Smooth muscle cell (in vitro differentiated cells): ENCODE measurements at regions not wholly inside any gene's neighbourhood (a gene's known extent, or its start where the extent isn't known, plus 50 kb on each side); places are given as distances from the start of the nearest gene placed in this dataset.

Source experiments
- DNase-seq: peaks from one replicate; lab custom pipeline; 2025; ENCODE audit not compliant: unreplicated experiment; lab: John Stamatoyannopoulos, UW
- H2AFZ ChIP-seq: fragments of 200-600 bp; sonication (generic); 2 replicates; pipeline ENCODE4 v1.6.0; 2016; ENCODE audit warnings: antibody characterized with exemption, low read depth, mild to moderate bottlenecking
- H3F3A ChIP-seq: fragments of 200-600 bp; sonication (generic); 2 replicates; pipeline ENCODE4 v1.6.0; 2017; ENCODE audit warnings: antibody characterized with exemption, low read depth
- H3K27ac ChIP-seq: fragments of 200-600 bp; sonication (generic); 2 replicates; pipeline ENCODE4 v1.5.1; 2016; ENCODE audit warnings: low read depth, mild to moderate bottlenecking
- H3K27me3 ChIP-seq: fragments of 200-600 bp; sonication (generic); 2 replicates; pipeline ENCODE4 v1.6.1; 2016; ENCODE audit warnings: low read depth, mild to moderate bottlenecking
- H3K36me3 ChIP-seq: fragments of 200-600 bp; sonication (generic); 2 replicates; pipeline ENCODE4 v1.5.1; 2016; ENCODE audit warnings: low read depth
- H3K4me1 ChIP-seq: fragments of 200-600 bp; sonication (generic); 2 replicates; pipeline ENCODE4 v1.5.1; 2016; ENCODE audit warnings: low read depth
- H3K4me2 ChIP-seq: fragments of 200-600 bp; sonication (generic); 2 replicates; pipeline ENCODE4 v1.6.0; 2016; ENCODE audit warnings: mild to moderate bottlenecking
- H3K4me3 ChIP-seq: fragments of 200-600 bp; sonication (generic); 2 replicates; pipeline ENCODE4 v1.5.1; 2016; ENCODE audit warnings: mild to moderate bottlenecking
- H3K79me2 ChIP-seq: fragments of 200-600 bp; sonication (generic); 2 replicates; pipeline ENCODE4 v1.6.0; 2016; ENCODE audit warnings: low read depth, mild to moderate bottlenecking
- H3K9ac ChIP-seq: fragments of 200-600 bp; sonication (generic); 2 replicates; pipeline ENCODE4 v1.6.0; 2016; ENCODE audit warnings: low read depth
- H3K9me3 ChIP-seq: fragments of 200-600 bp; sonication (generic); replicated peaks from 2 replicates; pipeline ENCODE4 v1.5.1; 2016; ENCODE audit warnings: low read depth
- H4K20me1 ChIP-seq: fragments of 200-600 bp; sonication (generic); 2 replicates; pipeline ENCODE4 v1.6.0; 2016; ENCODE audit warnings: low read depth
- WGBS: methylation state at CpG from one replicate; pipeline ENCODE4 v1.1.7; 2016; ENCODE audit warnings: low lambda C conversion rate; 5-methylcytosine and 5-hydroxymethylcytosine counted together
- TF ChIP-seq, protein P1 (sequence below): fragments of 200-600 bp; sonication (generic); IDR thresholded peaks from 2 replicates; pipeline ENCODE4 v1.5.1; 2017; ENCODE audit warnings: borderline replicate concordance, mild to moderate bottlenecking, antibody characterized with exemption; ENCODE audit not compliant: insufficient read depth, poor library complexity, severe bottlenecking

DNA sequence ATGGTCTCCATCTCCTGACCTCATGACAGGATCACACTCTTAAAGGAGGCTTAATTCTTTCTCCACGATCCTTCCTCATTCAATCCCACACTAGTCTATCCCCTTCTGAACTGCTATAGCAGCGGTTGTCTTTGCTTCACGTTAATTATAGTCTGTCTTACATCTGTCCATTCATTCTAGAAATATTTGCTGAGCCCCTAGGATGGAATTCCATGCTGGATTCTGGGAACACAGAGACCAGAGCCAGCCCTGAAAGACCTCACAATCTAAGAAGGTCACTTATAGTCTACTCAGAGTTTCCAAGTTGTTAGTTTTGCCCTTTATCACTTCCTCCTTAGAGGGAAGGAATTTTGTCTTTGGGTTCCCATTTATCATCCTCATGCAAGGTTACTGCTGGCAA, 193.5 kb downstream of the GAS1 start:
- TF ChIP-seq, protein P1, sequence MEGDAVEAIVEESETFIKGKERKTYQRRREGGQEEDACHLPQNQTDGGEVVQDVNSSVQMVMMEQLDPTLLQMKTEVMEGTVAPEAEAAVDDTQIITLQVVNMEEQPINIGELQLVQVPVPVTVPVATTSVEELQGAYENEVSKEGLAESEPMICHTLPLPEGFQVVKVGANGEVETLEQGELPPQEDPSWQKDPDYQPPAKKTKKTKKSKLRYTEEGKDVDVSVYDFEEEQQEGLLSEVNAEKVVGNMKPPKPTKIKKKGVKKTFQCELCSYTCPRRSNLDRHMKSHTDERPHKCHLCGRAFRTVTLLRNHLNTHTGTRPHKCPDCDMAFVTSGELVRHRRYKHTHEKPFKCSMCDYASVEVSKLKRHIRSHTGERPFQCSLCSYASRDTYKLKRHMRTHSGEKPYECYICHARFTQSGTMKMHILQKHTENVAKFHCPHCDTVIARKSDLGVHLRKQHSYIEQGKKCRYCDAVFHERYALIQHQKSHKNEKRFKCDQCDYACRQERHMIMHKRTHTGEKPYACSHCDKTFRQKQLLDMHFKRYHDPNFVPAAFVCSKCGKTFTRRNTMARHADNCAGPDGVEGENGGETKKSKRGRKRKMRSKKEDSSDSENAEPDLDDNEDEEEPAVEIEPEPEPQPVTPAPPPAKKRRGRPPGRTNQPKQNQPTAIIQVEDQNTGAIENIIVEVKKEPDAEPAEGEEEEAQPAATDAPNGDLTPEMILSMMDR = no peak
- Histone ChIP-seq H3K9me3 (no peaks in the 10 kb centered on the region), H3K4me3 (no peak overlapping the region), H3K79me2 (no peaks in the 10 kb centered on the region), H3K27ac (peak overlapping the region; percentile 25), H4K20me1 (no peaks in the 10 kb centered on the region), H3K4me1 (no peaks in the 10 kb centered on the region), H3F3A (no peaks in the 10 kb centered on the region), H3K9ac (no peak overlapping the region), H3K4me2 (peak overlapping the region; percentile 2), H2AFZ (peak overlapping the region; percentile 15), H3K36me3 (no peaks in the 10 kb centered on the region), H3K27me3 (no peaks in the 10 kb centered on the region)
- no peak for DNase-seq
- 31% methylated on average over 3 of the region's 3 CpGs for WGBS

DNA sequence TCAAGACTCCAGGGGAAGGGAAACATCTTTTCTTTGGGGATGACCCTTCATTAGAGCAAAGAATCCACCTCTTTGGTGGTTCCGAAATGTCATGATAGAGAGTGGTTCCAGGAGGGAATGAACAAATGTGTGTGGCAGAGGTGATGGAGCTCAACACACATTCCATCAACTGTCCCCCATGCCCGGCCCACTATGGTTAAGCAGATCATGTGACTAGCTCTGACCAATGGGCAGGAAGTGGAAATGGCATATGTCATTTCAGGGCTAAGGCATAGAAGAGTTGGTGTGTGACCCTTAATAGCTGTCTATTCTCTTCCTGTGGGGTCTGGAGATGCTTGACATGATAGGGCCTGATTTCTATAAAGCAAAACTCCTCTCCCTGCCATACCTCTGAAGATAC, 194.6 kb downstream of the GAS1 start:
- Histone ChIP-seq H3K4me3 (no peak overlapping the region), H3K9me3 (no peaks in the 10 kb centered on the region), H3K27ac (no peak overlapping the region), H3K4me1 (no peaks in the 10 kb centered on the region), H4K20me1 (no peaks in the 10 kb centered on the region), H3F3A (no peaks in the 10 kb centered on the region), H2AFZ (no peak overlapping the region), H3K4me2 (no peak overlapping the region), H3K27me3 (no peaks in the 10 kb centered on the region), H3K36me3 (no peaks in the 10 kb centered on the region), H3K79me2 (no peaks in the 10 kb centered on the region), H3K9ac (no peak overlapping the region)
- DNase-seq = no peak
- TF ChIP-seq, protein P1 = no peak
- WGBS = 94% methylated on average over 2 of the region's 2 CpGs

DNA sequence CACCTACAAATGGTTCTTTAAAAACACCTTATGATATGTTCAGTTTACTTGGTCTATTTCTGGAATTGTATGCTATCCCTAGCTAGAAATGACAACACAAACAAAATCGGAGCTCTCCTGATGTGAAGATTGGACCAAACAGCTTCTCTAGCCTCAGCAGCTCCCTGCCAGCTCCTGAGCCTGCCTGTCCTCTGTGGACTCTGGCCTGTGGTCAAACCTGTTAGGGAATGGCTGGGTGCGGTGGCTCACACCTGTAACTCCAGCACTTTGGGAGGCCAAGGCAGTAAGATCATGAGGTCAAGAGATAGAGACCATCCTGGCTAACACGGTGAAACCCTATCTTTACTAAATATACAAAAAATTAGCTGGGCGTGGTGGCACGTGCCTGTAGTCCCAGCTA, 195.3 kb downstream of the GAS1 start:
- Histone ChIP-seq H3K4me1 (no peaks in the 10 kb centered on the region), H3K9me3 (no peaks in the 10 kb centered on the region), H3K9ac (no peak overlapping the region), H3K27ac (no peak overlapping the region), H3K79me2 (no peaks in the 10 kb centered on the region), H3K4me2 (no peak overlapping the region), H4K20me1 (no peaks in the 10 kb centered on the region), H3F3A (no peaks in the 10 kb centered on the region), H2AFZ (no peak overlapping the region), H3K36me3 (no peaks in the 10 kb centered on the region), H3K27me3 (no peaks in the 10 kb centered on the region), H3K4me3 (no peak overlapping the region)
- no peak for DNase-seq
- TF ChIP-seq, protein P1 = no peak
- WGBS = 97% methylated on average over 5 of the region's 5 CpGs

DNA sequence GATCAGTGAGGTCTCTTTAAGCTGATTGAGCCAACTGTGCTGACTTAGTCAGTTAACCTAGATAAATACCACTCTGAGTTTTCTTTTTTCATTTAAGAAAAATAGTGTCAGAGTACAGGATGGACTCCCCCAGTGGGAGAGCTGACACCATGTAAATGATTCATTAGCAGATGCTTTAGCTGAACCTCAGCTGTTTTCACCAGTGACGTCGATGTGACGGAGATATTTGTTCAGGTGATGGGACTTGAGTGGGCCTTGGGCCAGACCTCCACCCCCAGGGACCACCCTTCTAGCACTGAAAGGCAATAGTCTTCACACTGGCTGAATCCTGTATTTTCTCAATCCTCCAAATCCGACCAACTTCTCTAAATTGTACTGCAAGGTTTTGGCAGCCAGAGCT, 196.1 kb downstream of the GAS1 start:
- Histone ChIP-seq H3K9me3 (no peaks in the 10 kb centered on the region), H2AFZ (no peak overlapping the region), H4K20me1 (no peaks in the 10 kb centered on the region), H3K4me3 (no peak overlapping the region), H3K4me1 (no peaks in the 10 kb centered on the region), H3K4me2 (no peak overlapping the region), H3F3A (no peaks in the 10 kb centered on the region), H3K27me3 (no peaks in the 10 kb centered on the region), H3K27ac (no peak overlapping the region), H3K9ac (no peak overlapping the region), H3K36me3 (no peaks in the 10 kb centered on the region), H3K79me2 (no peaks in the 10 kb centered on the region)
- TF ChIP-seq, protein P1 = no peak
- WGBS = 85% methylated on average over 4 of the region's 4 CpGs
- no peak for DNase-seq
